ENCODE measurements at regions not wholly inside any gene's neighbourhood (a gene's known extent, or its start where the extent isn't known, plus 50 kb on each side); places are given as distances from the start of the nearest gene placed in this dataset.

DNA sequence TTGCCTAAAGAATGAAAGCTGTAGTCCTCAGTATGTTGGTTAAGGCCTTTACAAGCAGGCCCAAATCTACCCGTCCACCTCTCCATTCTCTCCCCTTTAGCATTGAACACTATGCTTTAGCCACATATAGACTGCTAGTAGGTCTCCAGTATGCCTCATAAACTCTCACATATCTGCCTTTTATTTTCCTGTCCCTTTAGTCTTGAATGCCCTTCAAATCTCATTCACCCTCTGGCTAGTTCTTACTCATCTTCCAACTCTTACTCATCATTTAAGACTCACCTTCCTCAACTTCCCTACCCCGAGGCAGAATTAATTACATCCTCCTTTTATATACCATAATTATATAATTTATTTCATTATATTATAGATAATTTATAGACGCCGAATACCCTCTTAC lies 78.7 kb upstream of the TSPAN2 start:
- TF ChIP-seq, protein P1, sequence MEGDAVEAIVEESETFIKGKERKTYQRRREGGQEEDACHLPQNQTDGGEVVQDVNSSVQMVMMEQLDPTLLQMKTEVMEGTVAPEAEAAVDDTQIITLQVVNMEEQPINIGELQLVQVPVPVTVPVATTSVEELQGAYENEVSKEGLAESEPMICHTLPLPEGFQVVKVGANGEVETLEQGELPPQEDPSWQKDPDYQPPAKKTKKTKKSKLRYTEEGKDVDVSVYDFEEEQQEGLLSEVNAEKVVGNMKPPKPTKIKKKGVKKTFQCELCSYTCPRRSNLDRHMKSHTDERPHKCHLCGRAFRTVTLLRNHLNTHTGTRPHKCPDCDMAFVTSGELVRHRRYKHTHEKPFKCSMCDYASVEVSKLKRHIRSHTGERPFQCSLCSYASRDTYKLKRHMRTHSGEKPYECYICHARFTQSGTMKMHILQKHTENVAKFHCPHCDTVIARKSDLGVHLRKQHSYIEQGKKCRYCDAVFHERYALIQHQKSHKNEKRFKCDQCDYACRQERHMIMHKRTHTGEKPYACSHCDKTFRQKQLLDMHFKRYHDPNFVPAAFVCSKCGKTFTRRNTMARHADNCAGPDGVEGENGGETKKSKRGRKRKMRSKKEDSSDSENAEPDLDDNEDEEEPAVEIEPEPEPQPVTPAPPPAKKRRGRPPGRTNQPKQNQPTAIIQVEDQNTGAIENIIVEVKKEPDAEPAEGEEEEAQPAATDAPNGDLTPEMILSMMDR (IDR thresholded peaks at IDR 0.05) = no peak
- no peak for TF ChIP-seq POLR2A (IDR thresholded peaks at IDR 0.05)

Measured in testis (tissue), 2 donors.